Hepatocyte (in vitro differentiated cells): ENCODE measurements at regions not wholly inside any gene's neighbourhood (a gene's known extent, or its start where the extent isn't known, plus 50 kb on each side); places are given as distances from the start of the nearest gene placed in this dataset.
"Not testable (repeated sequence)": the region's sequence is repeated elsewhere in the genome, so short reads cannot be mapped to it uniquely, and the experiment has no call there.

ENCODE experiments used
- CTCF ChIP-seq: fragments of 200-600 bp; sonication (generic); IDR thresholded peaks from 2 replicates; pipeline ENCODE4 v1.5.1; 2016; ENCODE audit warnings: antibody characterized with exemption, mild to moderate bottlenecking; ENCODE audit not compliant: poor library complexity
- EZH2 ChIP-seq: fragments of 200-600 bp; sonication (generic); IDR thresholded peaks from 2 replicates; pipeline ENCODE4 v1.6.1; 2016; ENCODE audit warnings: antibody characterized with exemption, mild to moderate bottlenecking, borderline replicate concordance
- EZH2phosphoT487 ChIP-seq: fragments of 200-600 bp; sonication (generic); IDR thresholded peaks from one replicate; pipeline ENCODE4 v1.6.1; 2018; ENCODE audit warnings: antibody characterized with exemption, mild to moderate bottlenecking, low read depth, moderate library complexity; ENCODE audit not compliant: unreplicated experiment, severe bottlenecking

GRCh38 chr1:120357046-120357445 is 57.8 kb upstream of the NBPF8 start:
- not testable (repeated sequence) for TF ChIP-seq CTCF, EZH2, EZH2phosphoT487
